Gastrocnemius medialis (tissue), 4 donors: ENCODE measurements at regions not wholly inside any gene's neighbourhood (a gene's known extent, or its start where the extent isn't known, plus 50 kb on each side); places are given as distances from the start of the nearest gene placed in this dataset.

Experiments used
- CTCF ChIP-seq, 5 experiments: fragments of 450-650 bp in 3 of 5; fragments of 200-600 bp in 2 of 5; sonication (generic) in 2 of 5; IDR thresholded peaks in 4 of 5; conservative IDR thresholded peaks in 1 of 5; 1 replicate in 4 of 5; 2 replicates in 1 of 5; pipeline ENCODE4 v1.5.1; 2016 to 2019; ENCODE audit warnings: antibody characterized with exemption in 5 of 5, mild to moderate bottlenecking in 3 of 5, moderate library complexity in 3 of 5
- POLR2A ChIP-seq, 2 donors: fragments of 450-650 bp; IDR thresholded peaks; one replicate each; pipeline ENCODE4 v1.6.1; 2017; ENCODE audit warnings: antibody characterized with exemption in 2 of 2, mild to moderate bottlenecking in 2 of 2, moderate library complexity in 2 of 2

GRCh38 chr4:152000518-152000917 is 239.7 kb upstream of the GATB start:
- TF ChIP-seq POLR2A (IDR thresholded peaks at IDR 0.05) (no peak), CTCF (IDR thresholded peaks at IDR 0.05 in 4 of 5, conservative IDR thresholded peaks at IDR 0.05 in 1 of 5) (no peak)
